ENCODE measurements at regions not wholly inside any gene's neighbourhood (a gene's known extent, or its start where the extent isn't known, plus 50 kb on each side); places are given as distances from the start of the nearest gene placed in this dataset.

- no peaks in the 10 kb centered on the region for H3K4me1 ChIP-seq
- no peak overlapping the region for H3K27ac ChIP-seq (replicated peaks in 1 of 4)
- H3K9me3 ChIP-seq = no peaks in the 10 kb centered on the region
- no peak overlapping the region for H3K4me3 ChIP-seq
- no peaks in the 10 kb centered on the region for H3K27me3 ChIP-seq
- WGBS = 55% methylated on average over 3 of the region's 3 CpGs
- no peaks in the 10 kb centered on the region for H3K36me3 ChIP-seq
- TF ChIP-seq POLR2A (IDR thresholded peaks at IDR 0.05; ENCODE audit: low read depth) = no peak
- TF ChIP-seq CTCF (IDR thresholded peaks at IDR 0.05) = no peak
- TF ChIP-seq EP300 (IDR thresholded peaks at IDR 0.05) = no peak
- no peak for TF ChIP-seq POLR2AphosphoS5 (IDR thresholded peaks at IDR 0.05)
- intact Hi-C loops (cut with DNase I) = no loop called here
- DNase-seq (ENCODE audit: extremely low spot score) = no peak
Observed at GRCh38 chr14:43360239-43360638, 1146.8 kb downstream of the FSCB start.

- 78% methylated on average over 3 of the region's 4 CpGs for WGBS
Observed at GRCh38 chr14:43359317-43359716, 1147.8 kb downstream of the FSCB start.

GRCh38 chr14:43356979-43357545 is 1150.0 kb downstream of the FSCB start:
- H3K27ac ChIP-seq (replicated peaks in 1 of 4) = no peak overlapping the region
- H3K9me3 ChIP-seq = no peaks in the 10 kb centered on the region
- H3K36me3 ChIP-seq = no peaks in the 10 kb centered on the region
- intact Hi-C loops (cut with DNase I) = no loop called here
- TF ChIP-seq CTCF (IDR thresholded peaks at IDR 0.05) (no peak), EP300 (IDR thresholded peaks at IDR 0.05) (no peak), POLR2AphosphoS5 (IDR thresholded peaks at IDR 0.05) (no peak), POLR2A (IDR thresholded peaks at IDR 0.05; ENCODE audit: low read depth) (no peak)
- no peaks in the 10 kb centered on the region for H3K4me1 ChIP-seq
- DNase-seq (ENCODE audit: extremely low spot score) = no peak
- H3K4me3 ChIP-seq = no peak overlapping the region
- no peaks in the 10 kb centered on the region for H3K27me3 ChIP-seq

More at GRCh38 chr14:43359317-43359716, 1147.8 kb downstream of the FSCB start:
- H3K9me3 ChIP-seq = no peaks in the 10 kb centered on the region
- H3K27me3 ChIP-seq = no peaks in the 10 kb centered on the region
- no peak overlapping the region for H3K27ac ChIP-seq (replicated peaks in 1 of 4)
- no peak for DNase-seq (ENCODE audit: extremely low spot score)
- no peak overlapping the region for H3K4me3 ChIP-seq
- intact Hi-C loops (cut with DNase I) = no loop called here
- TF ChIP-seq EP300 (IDR thresholded peaks at IDR 0.05) (no peak), POLR2AphosphoS5 (IDR thresholded peaks at IDR 0.05) (no peak), POLR2A (IDR thresholded peaks at IDR 0.05; ENCODE audit: low read depth) (no peak), CTCF (IDR thresholded peaks at IDR 0.05) (no peak)
- no peaks in the 10 kb centered on the region for H3K4me1 ChIP-seq
- no peaks in the 10 kb centered on the region for H3K36me3 ChIP-seq

GRCh38 chr14:43356382-43356781 is 1150.7 kb downstream of the FSCB start:
- H3K27me3 ChIP-seq = no peaks in the 10 kb centered on the region
- DNase-seq (ENCODE audit: extremely low spot score) = no peak
- H3K36me3 ChIP-seq = no peaks in the 10 kb centered on the region
- no peak for TF ChIP-seq EP300 (IDR thresholded peaks at IDR 0.05)
- no peak for TF ChIP-seq POLR2AphosphoS5 (IDR thresholded peaks at IDR 0.05)
- TF ChIP-seq CTCF (IDR thresholded peaks at IDR 0.05) = no peak
- TF ChIP-seq POLR2A (IDR thresholded peaks at IDR 0.05; ENCODE audit: low read depth) = no peak
- no peaks in the 10 kb centered on the region for H3K4me1 ChIP-seq
- intact Hi-C loops (cut with DNase I) = no loop called here
- 70% methylated on average over 1 of the region's 1 CpG for WGBS
- H3K27ac ChIP-seq (replicated peaks in 1 of 4) = no peak overlapping the region
- H3K4me3 ChIP-seq = no peak overlapping the region
- H3K9me3 ChIP-seq = no peaks in the 10 kb centered on the region

- DNase-seq (ENCODE audit: extremely low spot score) = no peak
- H3K36me3 ChIP-seq = no peaks in the 10 kb centered on the region
- H3K27ac ChIP-seq (replicated peaks in 1 of 4) = no peak overlapping the region
- no peak for TF ChIP-seq EP300 (IDR thresholded peaks at IDR 0.05)
- H3K9me3 ChIP-seq = peaks cover 0 to 6% (median 0%) of the 10 kb centered on the region in 4 donors
- intact Hi-C loops (cut with DNase I) = no loop called here
- no peak overlapping the region for H3K4me3 ChIP-seq
- no peaks in the 10 kb centered on the region for H3K4me1 ChIP-seq
- 72% methylated on average over 2 of the region's 3 CpGs for WGBS
- H3K27me3 ChIP-seq = no peaks in the 10 kb centered on the region
Observed at GRCh38 chr14:43341921-43342320, 1165.2 kb downstream of the FSCB start.
